SK-N-MC (cell line): ENCODE measurements at regions not wholly inside any gene's neighbourhood (a gene's known extent, or its start where the extent isn't known, plus 50 kb on each side); places are given as distances from the start of the nearest gene placed in this dataset.
"Not testable (repeated sequence)": the region's sequence is repeated elsewhere in the genome, so short reads cannot be mapped to it uniquely, and the experiment has no call there.

ENCODE experiments used
- DNase-seq: peaks from one replicate; pipeline ENCODE4 v3.0.0-alpha.2; 2011; ENCODE audit warnings: low read depth, low spot score
- H3K27ac ChIP-seq: fragments of 200-600 bp; sonication (generic); 2 replicates; pipeline ENCODE4 v1.5.1; 2016; ENCODE audit warnings: mixed run types
- H3K36me3 ChIP-seq: fragments of 200-600 bp; sonication (generic); 2 replicates; pipeline ENCODE4 v1.6.1; 2017; ENCODE audit warnings: antibody characterized with exemption, low read length, mixed read lengths; ENCODE audit not compliant: insufficient read depth
- H3K4me3 ChIP-seq: fragments of 200-600 bp; sonication (generic); 2 replicates; pipeline ENCODE4 v1.5.1; 2016
- H3K9ac ChIP-seq: fragments of 200-600 bp; sonication (generic); 2 replicates; pipeline ENCODE4 v1.8.0; 2017; ENCODE audit warnings: mixed run types, mixed read lengths; ENCODE audit not compliant: insufficient read length
- H3K9me3 ChIP-seq: fragments of 200-600 bp; sonication (generic); 2 replicates; pipeline ENCODE4 v1.6.1; 2017; ENCODE audit warnings: low read depth, mild to moderate bottlenecking, antibody characterized with exemption, low read length, moderate library complexity, mixed read lengths
- EZH2 ChIP-seq: fragments of 200-600 bp; sonication (generic); IDR thresholded peaks from one replicate; pipeline ENCODE4 v1.6.1; 2017; ENCODE audit warnings: antibody characterized with exemption
- FOXP2 ChIP-seq: optimal IDR thresholded peaks from 2 replicates; pipeline ENCODE3; 2011; ENCODE audit warnings: mild to moderate bottlenecking, moderate library complexity; ENCODE audit not compliant: insufficient read depth; ENCODE audit errors: extremely low read length, control extremely low read depth
- POLR2AphosphoS5 ChIP-seq: IDR thresholded peaks from 2 replicates; pipeline ENCODE4 v1.6.1; 2012; ENCODE audit warnings: mild to moderate bottlenecking, low read depth, low read length, borderline replicate concordance

DNA sequence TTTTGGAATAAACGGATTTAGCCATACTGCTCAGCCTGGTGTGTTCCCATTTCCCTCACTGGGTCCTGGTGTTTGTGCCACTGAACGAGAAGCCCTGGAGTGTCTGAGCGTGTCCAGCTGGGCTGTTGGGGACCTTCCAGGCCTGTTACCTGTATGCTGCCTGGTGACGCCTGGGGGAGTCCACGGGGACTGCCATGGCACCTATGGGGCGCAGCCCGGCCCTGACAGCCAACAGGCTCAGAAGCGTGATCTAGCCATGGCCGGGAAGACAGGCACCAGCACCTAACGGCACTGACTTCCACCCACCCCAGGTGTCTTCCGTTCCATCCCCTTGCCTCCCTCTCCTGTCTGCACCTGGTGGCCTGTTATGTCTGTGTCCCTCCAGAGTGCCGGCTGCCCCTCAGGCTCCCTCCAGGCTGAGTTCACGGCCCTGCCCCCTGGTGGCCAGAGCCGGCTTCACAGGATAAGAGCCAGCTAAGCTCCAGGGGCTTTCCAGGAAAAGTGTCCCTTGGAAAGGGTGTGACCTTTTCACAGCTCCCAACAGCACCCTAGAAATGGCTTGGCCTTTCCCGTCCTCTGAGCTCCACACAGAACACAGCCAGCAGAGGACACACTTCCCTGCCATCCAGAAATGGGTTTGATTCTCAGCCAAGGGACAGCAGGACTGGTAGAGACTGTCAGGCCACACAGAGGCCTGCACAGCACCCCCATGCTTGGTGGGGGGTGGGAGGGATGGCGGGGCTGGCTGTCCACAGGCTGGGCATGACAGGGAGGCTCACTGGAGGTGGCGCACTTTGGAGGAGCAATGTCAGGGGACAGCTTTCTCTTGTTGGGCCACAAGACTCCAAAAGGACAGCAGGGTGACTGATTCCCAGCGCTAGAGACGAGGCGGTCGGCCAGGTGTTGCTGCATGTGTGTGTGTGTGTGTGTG, 64.0 kb upstream of the LYSMD4 start:
- not testable (repeated sequence) for H3K36me3 ChIP-seq, DNase-seq, H3K9ac ChIP-seq, H3K27ac ChIP-seq, H3K9me3 ChIP-seq, H3K4me3 ChIP-seq

- H3K9me3 ChIP-seq, DNase-seq, H3K9ac ChIP-seq, H3K36me3 ChIP-seq, H3K27ac ChIP-seq, H3K4me3 ChIP-seq: not testable (repeated sequence)
Measured at GRCh38 chr15:99791881-99792807, 58.9 kb upstream of the LYSMD4 start.

DNA sequence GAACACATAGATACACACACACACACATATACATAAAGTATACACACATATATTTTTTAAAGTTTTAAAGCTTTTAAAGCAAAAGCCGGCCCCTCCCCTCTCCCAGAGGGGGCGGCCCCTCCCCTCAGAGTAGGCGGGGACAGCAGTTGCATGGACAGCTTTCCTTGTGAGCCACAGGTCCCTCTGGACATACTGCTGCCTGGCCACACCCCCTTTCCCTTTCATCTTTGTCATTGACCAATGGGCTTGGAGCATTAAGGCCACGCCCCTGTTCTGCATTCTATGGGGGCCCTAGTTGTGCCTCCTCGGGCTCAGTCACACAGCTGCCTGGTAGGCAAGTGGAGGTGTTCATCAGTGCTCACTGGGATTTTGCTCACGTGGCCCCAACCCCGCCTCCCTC, 57.5 kb upstream of the LYSMD4 start:
- DNase-seq, H3K27ac ChIP-seq, H3K9ac ChIP-seq, H3K36me3 ChIP-seq, H3K4me3 ChIP-seq, H3K9me3 ChIP-seq: not testable (repeated sequence)

GRCh38 chr15:99788156-99788555, 54.9 kb upstream of the LYSMD4 start:
- Histone ChIP-seq H3K27ac (no peak overlapping the region), H3K9ac (no peak overlapping the region), H3K4me3 (no peak overlapping the region), H3K9me3 (no peaks in the 10 kb centered on the region), H3K36me3 (no peaks in the 10 kb centered on the region)
- DNase-seq: no peak
- TF ChIP-seq EZH2: no peak
- no peak for TF ChIP-seq FOXP2
- no peak for TF ChIP-seq POLR2AphosphoS5

- not testable (repeated sequence) for DNase-seq, H3K36me3 ChIP-seq, H3K9ac ChIP-seq, H3K27ac ChIP-seq, H3K4me3 ChIP-seq, H3K9me3 ChIP-seq
Measured at GRCh38 chr15:99784800-99785199, 51.6 kb upstream of the LYSMD4 start.

GRCh38 chr15:99783918-99784619, 50.8 kb upstream of the LYSMD4 start:
- H3K27ac ChIP-seq, H3K4me3 ChIP-seq, H3K36me3 ChIP-seq, DNase-seq, H3K9me3 ChIP-seq, H3K9ac ChIP-seq: not testable (repeated sequence)
